HG03565 (cell line): ENCODE measurements at regions not wholly inside any gene's neighbourhood (a gene's known extent, or its start where the extent isn't known, plus 50 kb on each side); places are given as distances from the start of the nearest gene placed in this dataset.
A peak's percentile ranks its signal among the peaks of the same experiment; 100 is the strongest.

Experiments
- ATAC-seq: cut with Tn5 transposase; IDR thresholded peaks from one replicate; pipeline ENCODE4 v1.9.1; 2021; ENCODE audit warnings: mild to moderate bottlenecking, moderate library complexity; ENCODE audit not compliant: unreplicated experiment

- no peak for ATAC-seq
Measured at GRCh38 chr7:21356616-21357015, 71.3 kb upstream of the SP4 start.

GRCh38 chr7:21357151-21358097 is 70.5 kb upstream of the SP4 start:
- no peak for ATAC-seq

DNA sequence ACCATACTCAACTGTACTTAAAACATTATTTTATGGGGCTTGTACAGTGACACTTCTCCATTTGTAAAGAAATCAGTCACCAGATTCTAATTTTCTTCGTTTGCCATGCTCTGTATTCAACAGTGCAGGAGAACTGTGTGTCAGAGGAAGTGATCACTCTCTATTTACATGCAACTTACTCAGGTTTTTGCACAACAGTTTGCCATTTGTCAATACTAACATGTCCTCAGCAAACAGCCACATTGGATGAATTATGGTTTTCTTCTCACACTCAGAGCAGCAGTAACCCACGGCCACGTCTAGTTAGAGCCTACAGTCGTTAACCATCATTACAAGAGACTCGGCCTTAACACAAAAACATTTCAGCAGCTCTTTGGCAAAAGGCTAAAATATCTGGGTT is 69.2 kb upstream of the SP4 start:
- ATAC-seq, result no peak

DNA sequence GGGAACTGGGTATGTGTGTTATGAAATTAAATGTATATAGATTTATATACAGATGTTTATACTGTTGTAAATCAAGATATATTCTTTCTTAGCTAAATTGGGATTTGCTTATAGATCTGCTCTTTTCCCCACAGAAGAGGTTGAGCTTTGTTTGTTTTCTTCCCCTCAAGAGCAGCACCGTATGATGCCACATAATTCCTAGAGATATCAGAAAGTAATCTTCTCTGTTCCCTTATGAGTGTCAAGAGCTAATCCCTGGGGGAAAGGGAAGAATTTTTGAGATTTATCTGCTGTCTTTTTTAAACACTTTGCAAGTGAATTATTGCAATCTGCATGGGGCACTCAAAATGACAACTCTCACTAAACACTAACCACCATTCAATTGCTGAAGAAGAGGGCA is 68.7 kb upstream of the SP4 start:
- no peak for ATAC-seq

DNA sequence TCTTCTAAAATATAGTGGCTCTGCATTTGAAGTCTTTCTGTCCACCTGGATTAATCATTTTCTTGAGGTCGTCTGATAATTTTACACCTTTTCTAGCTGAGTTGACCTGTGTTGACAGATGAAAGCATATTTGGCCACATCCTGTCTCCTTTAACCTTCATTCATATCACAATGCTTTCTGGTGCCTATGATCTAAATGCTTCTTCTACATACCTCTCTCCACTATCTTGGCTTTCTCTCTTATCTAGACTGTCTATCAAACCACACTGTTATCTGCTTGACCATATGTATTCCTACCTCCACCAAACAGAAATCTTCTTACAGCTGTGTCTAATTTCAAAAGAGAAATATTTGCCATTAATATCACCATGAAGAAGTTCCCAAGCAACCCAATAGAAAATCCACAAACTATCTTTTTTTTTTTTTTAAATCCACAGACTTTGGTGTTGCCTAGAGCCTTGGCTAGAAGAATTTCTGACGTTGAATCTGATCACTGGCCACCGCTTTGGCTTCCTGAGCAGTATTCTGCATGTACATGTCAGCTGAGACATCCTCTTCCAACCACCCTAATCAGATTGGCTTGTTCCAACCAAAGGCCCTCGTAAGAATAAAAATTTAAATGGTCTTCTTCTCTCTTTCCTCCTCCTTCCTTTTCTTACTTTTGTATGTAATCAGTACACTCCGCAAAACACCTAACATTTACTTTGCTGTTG is 66.3 kb upstream of the SP4 start:
- ATAC-seq, result no peak

- ATAC-seq, result peak; percentile 83
Measured at GRCh38 chr7:21364801-21365271, 63.0 kb upstream of the SP4 start.

- ATAC-seq, result no peak
Measured at GRCh38 chr7:21365866-21366624, 61.8 kb upstream of the SP4 start.

GRCh38 chr7:21367081-21367480 is 60.8 kb upstream of the SP4 start:
- no peak for ATAC-seq

- ATAC-seq, result no peak
Measured at GRCh38 chr7:21367537-21367936, 60.3 kb upstream of the SP4 start.

- ATAC-seq, result no peak
Measured at GRCh38 chr7:21368317-21368716, 59.6 kb upstream of the SP4 start.

GRCh38 chr7:21370283-21370982 is 57.5 kb upstream of the SP4 start:
- no peak for ATAC-seq

DNA sequence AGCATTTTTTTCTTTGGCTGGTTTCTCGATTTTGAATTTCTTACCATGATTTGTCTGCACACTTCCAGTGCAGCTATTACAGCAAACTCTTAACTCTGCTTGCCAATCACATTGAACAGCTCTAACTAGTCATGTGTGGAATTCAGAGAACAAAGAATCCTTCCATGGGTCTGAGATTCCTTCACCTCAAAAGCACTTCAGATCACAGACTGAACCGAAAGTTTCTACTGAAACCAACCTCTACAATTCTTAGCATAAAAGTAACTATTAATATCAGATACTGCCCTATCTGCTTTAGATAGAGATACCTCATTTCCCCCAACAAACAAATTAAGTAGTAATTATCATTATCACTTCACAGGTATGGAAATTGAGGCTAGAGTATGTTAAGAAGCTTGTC is 56.5 kb upstream of the SP4 start:
- ATAC-seq, result peak; percentile 58

DNA sequence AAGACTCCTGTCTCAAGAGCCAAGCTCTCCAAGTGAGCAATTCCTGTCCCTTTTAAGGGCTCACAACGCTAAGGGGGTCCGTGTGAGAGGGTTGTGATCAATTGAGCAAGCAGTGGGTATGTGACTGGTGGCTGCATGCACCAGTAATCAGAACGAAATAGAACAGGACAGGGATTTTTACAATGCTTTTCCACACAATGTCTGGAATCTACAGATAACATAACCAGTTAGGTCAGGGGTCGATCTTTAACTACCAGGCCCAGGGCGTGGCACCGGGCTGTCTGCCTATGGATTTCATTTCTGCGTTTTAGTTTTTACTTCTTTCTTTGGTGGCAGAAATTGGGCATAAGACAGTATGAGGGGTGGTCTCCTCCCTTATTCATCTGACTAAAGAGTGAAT is 54.9 kb upstream of the SP4 start:
- ATAC-seq, result no peak

DNA sequence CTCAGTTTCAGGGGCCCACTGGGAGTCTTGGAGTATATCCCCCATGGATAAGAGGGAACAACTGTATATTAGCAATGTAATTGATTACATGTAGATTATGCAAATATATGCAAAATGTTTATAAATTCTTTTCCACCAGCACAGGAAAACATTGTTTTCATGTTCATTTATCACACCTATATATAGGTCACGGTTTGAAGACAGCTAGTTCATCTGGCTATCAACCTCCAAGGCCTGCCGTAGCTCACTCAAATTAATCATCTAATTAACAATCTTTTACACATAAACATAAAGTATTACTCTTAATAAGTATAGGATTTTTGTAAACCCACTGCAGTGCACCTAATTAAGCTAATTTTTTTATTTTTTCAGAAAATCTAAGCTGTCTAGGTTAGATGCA is 53.7 kb upstream of the SP4 start:
- no peak for ATAC-seq

- ATAC-seq, result no peak
Measured at GRCh38 chr7:21377545-21377944, 50.3 kb upstream of the SP4 start.
